LNCaP clone FGC (cell line): ENCODE measurements at regions not wholly inside any gene's neighbourhood (a gene's known extent, or its start where the extent isn't known, plus 50 kb on each side); places are given as distances from the start of the nearest gene placed in this dataset.
"Not testable (repeated sequence)": the region's sequence is repeated elsewhere in the genome, so short reads cannot be mapped to it uniquely, and the experiment has no call there.

ENCODE experiments used
- DNase-seq: peaks from one replicate; pipeline ENCODE4 v3.0.0-alpha.2; 2011; ENCODE audit warnings: low read depth
- H3K4me3 ChIP-seq: 2 replicates; pipeline ENCODE4 v1.5.1; 2011; ENCODE audit warnings: mild to moderate bottlenecking, low read depth, low read length, control low read depth
- TF ChIP-seq, protein P1 (sequence below): IDR thresholded peaks from 2 replicates; pipeline ENCODE4 v1.5.1; 2012; ENCODE audit warnings: mild to moderate bottlenecking; ENCODE audit not compliant: control insufficient read depth, insufficient read depth; ENCODE audit errors: extremely low read depth

DNA sequence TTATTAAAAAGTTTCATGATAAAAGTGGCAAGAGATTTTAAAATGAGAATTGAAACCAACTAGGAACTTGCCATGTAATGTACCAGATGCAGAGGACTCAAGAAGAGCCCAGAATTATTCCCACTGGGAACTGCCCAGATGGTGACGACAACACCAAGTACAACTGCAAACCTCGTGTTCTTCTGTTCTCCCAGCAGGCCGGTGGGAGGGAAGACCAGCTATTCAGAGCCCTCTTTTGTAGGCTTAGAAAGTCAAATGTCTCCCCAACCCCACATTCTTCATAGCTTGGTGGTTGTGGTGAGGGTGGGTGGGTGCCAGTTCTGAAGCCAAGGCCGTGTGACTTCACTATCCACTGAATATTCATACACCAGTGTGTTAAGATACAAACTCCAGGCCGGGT is 54.3 kb upstream of the ITGB1 start:
- TF ChIP-seq, protein P1, sequence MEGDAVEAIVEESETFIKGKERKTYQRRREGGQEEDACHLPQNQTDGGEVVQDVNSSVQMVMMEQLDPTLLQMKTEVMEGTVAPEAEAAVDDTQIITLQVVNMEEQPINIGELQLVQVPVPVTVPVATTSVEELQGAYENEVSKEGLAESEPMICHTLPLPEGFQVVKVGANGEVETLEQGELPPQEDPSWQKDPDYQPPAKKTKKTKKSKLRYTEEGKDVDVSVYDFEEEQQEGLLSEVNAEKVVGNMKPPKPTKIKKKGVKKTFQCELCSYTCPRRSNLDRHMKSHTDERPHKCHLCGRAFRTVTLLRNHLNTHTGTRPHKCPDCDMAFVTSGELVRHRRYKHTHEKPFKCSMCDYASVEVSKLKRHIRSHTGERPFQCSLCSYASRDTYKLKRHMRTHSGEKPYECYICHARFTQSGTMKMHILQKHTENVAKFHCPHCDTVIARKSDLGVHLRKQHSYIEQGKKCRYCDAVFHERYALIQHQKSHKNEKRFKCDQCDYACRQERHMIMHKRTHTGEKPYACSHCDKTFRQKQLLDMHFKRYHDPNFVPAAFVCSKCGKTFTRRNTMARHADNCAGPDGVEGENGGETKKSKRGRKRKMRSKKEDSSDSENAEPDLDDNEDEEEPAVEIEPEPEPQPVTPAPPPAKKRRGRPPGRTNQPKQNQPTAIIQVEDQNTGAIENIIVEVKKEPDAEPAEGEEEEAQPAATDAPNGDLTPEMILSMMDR = no peak
- DNase-seq = no peak
- no peak overlapping the region for H3K4me3 ChIP-seq

DNA sequence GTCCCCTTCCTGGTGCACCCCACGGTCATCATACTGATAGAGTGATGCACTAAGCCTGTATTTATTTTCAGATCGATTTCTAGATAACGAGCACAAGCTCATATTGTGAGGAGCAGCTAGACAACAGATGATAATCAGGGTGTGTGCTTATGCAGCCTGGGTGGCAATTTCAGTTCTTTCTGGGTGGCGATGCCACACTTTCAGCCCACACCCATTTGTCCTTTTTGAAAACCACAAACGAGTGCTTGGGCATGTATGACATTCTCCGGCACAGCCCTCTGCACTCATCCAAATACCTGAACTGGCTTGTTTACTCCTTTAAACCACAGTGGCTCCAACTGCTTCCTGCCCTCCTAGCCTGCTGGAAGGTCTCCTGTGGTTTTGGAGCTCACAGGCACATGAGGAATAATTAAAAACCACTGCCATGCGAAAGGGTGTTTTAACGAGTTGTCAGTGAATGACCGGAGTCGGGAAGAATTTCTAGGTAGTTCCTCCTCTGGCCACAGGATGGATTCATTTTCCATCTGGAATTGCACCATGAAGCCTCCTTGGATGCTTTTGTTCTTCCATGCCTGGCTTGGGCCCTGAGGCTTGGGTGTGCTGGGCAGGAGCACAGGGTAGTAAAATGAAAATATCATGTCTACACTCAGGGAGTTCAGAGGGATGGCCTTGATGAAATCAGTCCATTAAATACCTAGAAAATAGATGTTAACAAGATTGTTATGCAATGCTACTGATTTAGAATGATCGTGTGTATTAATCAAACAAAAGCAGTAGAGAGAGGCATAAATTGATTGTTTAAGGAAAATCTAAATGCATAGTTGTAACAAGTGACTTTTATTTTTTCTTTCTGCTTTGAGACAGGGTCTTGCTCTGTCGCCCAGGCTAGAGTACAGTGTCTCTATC is 52.4 kb upstream of the ITGB1 start:
- DNase-seq = peak; percentile 60
- 0 out of 2 replicates have a peak overlapping the region, but pooled peaks have one; percentile 12 for H3K4me3 ChIP-seq

DNA sequence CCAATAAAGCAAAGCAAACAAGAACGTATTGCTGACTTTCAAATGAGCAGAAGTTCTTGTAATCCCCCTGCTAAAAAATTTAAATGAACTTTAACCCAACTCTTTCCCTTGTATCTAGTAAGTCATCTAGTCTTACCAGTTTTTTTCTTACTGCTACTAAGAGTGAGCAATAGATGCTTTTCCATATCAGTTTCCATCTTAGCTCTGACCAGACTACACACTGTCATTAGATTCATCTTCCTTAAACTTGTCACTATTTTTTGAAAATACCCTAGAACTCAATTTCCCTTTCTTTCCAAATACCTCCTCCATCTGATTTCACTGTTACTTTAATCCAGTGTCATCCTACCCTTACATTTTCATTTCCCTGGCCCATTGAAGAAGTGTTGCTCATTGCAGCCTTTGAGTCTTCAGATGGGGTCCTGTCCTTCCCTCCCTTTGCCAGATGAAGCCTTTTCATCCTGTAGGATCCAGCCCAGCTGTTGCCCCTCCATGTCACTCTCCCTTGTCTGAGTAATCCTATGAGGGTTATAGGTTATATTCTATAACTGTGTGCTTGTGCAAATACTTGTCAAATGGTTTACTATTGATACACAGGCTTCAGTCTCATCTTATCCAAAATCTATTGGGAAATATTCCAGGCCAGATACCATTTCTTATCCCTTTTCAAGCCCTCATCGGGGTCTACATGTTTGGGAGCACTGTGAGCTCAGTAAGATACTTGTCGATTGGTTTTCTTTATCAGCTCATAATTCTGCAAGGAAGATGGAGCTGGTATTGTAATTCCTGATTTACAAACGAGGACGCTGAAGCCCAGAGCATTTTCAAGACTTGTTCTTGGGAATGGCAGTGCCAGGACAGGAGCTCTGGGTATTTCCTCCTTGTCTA is 51.5 kb upstream of the ITGB1 start:
- H3K4me3 ChIP-seq = 0 out of 2 replicates have a peak overlapping the region, but pooled peaks have one; percentile 12
- DNase-seq = no peak
- TF ChIP-seq, protein P1 = no peak

More for the DNA sequence above, 52.4 kb upstream of the ITGB1 start:
- TF ChIP-seq, protein P1 = peak; percentile 47

DNA sequence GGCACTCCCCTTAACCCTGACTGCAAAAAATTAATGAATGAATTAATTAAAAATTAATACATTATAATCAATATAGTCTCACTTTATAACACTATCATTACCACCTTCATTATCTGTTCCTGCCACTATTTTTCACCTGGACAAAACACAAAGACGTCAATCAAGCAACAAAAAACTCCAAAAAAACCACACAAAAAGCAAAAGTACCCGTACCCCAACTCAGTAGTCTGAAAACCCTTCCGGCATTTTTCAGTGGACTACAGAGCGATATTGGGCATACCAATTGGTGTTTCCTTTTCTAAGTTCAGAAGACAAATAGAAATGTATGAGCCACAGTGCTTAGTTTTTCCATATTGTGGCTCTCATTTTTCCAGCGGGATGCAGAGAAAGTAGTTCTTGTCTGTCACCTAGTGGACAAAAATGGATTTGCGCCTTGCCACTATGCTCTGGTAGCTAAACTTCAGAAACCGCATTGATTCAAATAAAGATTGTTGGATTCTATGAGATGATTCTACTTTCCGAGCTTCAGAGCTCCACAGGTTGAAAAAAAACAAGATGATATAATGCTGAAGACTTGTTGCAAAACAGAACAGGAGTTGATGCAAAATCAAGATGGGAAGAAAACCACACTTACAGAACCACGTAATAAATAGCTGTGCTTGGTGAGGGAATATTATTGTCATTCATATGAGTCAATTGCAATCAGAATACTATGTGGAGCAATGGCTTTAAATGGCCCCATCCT is 50.6 kb upstream of the ITGB1 start:
- H3K4me3 ChIP-seq = no peak overlapping the region
- TF ChIP-seq, protein P1 = peak; percentile 91
- DNase-seq = peak; percentile 57

DNA sequence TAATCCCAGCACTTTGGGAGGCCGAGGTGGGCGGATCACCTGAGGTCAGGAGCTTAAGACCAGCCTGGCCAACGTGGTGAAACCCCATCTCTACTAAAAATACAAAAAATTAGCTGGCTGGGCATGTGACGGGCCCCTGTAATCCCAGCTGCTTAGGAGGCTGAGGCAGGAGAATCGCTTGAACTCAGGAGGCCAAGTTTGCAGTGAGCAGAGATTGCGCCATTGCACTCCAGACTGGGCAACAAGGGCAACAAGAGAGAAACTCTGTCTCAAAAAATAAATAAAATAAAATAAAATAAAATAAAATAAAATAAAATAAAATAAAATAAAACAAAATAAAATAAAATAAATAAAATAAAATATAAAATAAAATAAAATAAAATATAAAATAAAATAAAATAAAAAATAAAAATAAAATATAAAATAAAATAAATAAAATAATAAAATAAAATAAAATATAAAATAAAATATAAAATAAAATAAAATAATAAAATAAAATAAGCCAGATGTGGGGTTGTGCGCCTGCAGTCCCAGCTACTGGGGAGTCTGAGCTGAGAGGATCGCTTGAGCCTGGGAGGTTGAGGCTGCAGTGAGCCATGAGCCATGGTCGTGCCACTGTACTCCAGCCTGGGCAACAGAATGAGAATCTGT is 49.8 kb upstream of the ITGB1 start:
- not testable (repeated sequence) for H3K4me3 ChIP-seq

More for the DNA sequence above, 49.8 kb upstream of the ITGB1 start:
- DNase-seq = not testable (repeated sequence)
